ENCODE measurements at regions not wholly inside any gene's neighbourhood (a gene's known extent, or its start where the extent isn't known, plus 50 kb on each side); places are given as distances from the start of the nearest gene placed in this dataset.

DNA sequence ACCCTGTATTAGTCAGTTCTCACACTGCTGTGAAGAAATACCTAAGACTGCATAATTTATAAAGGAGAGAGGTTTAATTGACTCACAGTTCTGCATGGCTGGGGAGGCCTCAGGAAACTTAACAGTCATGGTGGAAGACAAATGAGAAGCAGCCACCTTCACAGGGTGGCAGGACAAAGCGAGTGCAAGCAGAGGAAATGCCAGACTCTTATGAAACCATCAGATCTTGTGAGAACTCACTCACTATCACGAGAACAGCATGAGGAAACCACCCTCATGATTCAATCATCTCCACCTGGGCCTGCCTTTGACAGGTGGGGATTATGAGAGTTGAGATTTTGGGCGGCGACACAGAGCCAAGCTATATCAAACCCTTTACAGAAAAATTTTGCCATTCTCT is 722.4 kb downstream of the RAB28 start:
- no peaks in the 10 kb centered on the region for H3K36me3 ChIP-seq (ENCODE audit: control insufficient read depth in 2 of 2, insufficient read depth in 2 of 2, low read length in 2 of 2)
- no peaks in the 10 kb centered on the region for H3K27me3 ChIP-seq (ENCODE audit: control insufficient read depth in 2 of 2, insufficient read depth in 2 of 2, low read length in 2 of 2)
- no peak overlapping the region for H3K4me3 ChIP-seq (ENCODE audit: low read length in 2 of 2)
- no peaks in the 10 kb centered on the region for H3K9me3 ChIP-seq (ENCODE audit: control insufficient read depth in 2 of 2, low read length in 2 of 2)
- no peak overlapping the region for H3K27ac ChIP-seq (ENCODE audit: low read depth in 2 of 2, low read length in 2 of 2)
- H3K4me1 ChIP-seq (ENCODE audit: control insufficient read depth in 2 of 2, insufficient read depth in 2 of 2, low read length in 2 of 2): no peaks in the 10 kb centered on the region
- H3K9ac ChIP-seq (ENCODE audit: low read depth in 1 of 2, low read length in 2 of 2): no peak overlapping the region

- Histone ChIP-seq H3K9me3 (ENCODE audit: control insufficient read depth in 2 of 2, low read length in 2 of 2) (no peaks in the 10 kb centered on the region), H3K27me3 (ENCODE audit: control insufficient read depth in 2 of 2, insufficient read depth in 2 of 2, low read length in 2 of 2) (no peaks in the 10 kb centered on the region), H3K4me1 (ENCODE audit: control insufficient read depth in 2 of 2, insufficient read depth in 2 of 2, low read length in 2 of 2) (no peaks in the 10 kb centered on the region), H3K9ac (ENCODE audit: low read depth in 1 of 2, low read length in 2 of 2) (no peak overlapping the region), H3K27ac (ENCODE audit: low read depth in 2 of 2, low read length in 2 of 2) (no peak overlapping the region), H3K36me3 (ENCODE audit: control insufficient read depth in 2 of 2, insufficient read depth in 2 of 2, low read length in 2 of 2) (no peaks in the 10 kb centered on the region), H3K4me3 (ENCODE audit: low read length in 2 of 2) (no peak overlapping the region)
These were observed 737.0 kb downstream of the RAB28 start for GRCh38 chr4:12747154-12747553.

DNA sequence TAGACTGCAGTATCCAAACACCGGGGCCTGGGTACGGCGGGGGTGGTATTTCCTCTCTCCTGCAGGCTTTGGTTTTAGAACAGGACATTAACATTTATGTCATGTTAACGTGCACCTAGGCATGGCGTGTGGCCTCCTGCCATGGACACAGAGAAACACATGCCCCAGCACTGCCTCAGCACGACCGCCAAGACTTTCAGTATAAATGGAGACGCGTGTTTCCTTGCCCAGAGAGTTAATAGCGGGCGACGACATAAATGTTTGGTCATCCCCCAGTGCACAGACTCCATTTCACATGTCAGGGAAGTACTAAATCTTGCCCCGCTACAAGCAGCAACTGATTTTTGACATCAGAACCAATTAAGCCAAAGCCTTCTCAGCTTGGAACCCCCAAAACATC is 737.9 kb downstream of the RAB28 start:
- no peak overlapping the region for H3K9ac ChIP-seq (ENCODE audit: low read depth in 1 of 2, low read length in 2 of 2)
- no peaks in the 10 kb centered on the region for H3K27me3 ChIP-seq (ENCODE audit: control insufficient read depth in 2 of 2, insufficient read depth in 2 of 2, low read length in 2 of 2)
- no peak overlapping the region for H3K27ac ChIP-seq (ENCODE audit: low read depth in 2 of 2, low read length in 2 of 2)
- H3K4me3 ChIP-seq (ENCODE audit: low read length in 2 of 2): no peak overlapping the region
- no peaks in the 10 kb centered on the region for H3K36me3 ChIP-seq (ENCODE audit: control insufficient read depth in 2 of 2, insufficient read depth in 2 of 2, low read length in 2 of 2)
- no peaks in the 10 kb centered on the region for H3K9me3 ChIP-seq (ENCODE audit: control insufficient read depth in 2 of 2, low read length in 2 of 2)
- no peaks in the 10 kb centered on the region for H3K4me1 ChIP-seq (ENCODE audit: control insufficient read depth in 2 of 2, insufficient read depth in 2 of 2, low read length in 2 of 2)

DNA sequence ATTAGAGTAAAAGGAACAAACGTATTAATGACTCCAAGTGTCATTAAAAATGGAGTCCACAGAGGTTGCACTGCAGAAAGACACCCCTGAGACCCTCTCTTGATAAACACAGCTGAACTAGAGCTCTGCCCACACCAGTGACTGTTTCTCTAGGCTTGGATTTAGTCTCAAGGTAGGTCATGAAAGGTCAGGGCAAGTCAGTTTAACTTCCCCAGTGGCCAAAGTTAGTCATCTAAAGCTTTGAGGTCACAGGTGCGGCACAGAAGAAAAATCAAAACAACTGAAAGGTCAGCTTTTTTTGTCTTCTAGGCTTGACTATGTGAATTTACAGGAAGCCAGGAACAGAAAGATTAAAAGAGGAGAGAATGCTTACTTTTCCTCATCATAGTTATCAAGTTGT is 749.6 kb downstream of the RAB28 start:
- Histone ChIP-seq H3K4me1 (ENCODE audit: control insufficient read depth in 2 of 2, insufficient read depth in 2 of 2, low read length in 2 of 2) (no peaks in the 10 kb centered on the region), H3K9ac (ENCODE audit: low read depth in 1 of 2, low read length in 2 of 2) (no peak overlapping the region), H3K36me3 (ENCODE audit: control insufficient read depth in 2 of 2, insufficient read depth in 2 of 2, low read length in 2 of 2) (no peaks in the 10 kb centered on the region), H3K27ac (ENCODE audit: low read depth in 2 of 2, low read length in 2 of 2) (no peak overlapping the region), H3K4me3 (ENCODE audit: low read length in 2 of 2) (no peak overlapping the region), H3K27me3 (ENCODE audit: control insufficient read depth in 2 of 2, insufficient read depth in 2 of 2, low read length in 2 of 2) (no peaks in the 10 kb centered on the region), H3K9me3 (ENCODE audit: control insufficient read depth in 2 of 2, low read length in 2 of 2) (no peaks in the 10 kb centered on the region)

- no peaks in the 10 kb centered on the region for H3K36me3 ChIP-seq (ENCODE audit: control insufficient read depth in 2 of 2, insufficient read depth in 2 of 2, low read length in 2 of 2)
- H3K4me3 ChIP-seq (ENCODE audit: low read length in 2 of 2): no peak overlapping the region
- no peaks in the 10 kb centered on the region for H3K9me3 ChIP-seq (ENCODE audit: control insufficient read depth in 2 of 2, low read length in 2 of 2)
- H3K27me3 ChIP-seq (ENCODE audit: control insufficient read depth in 2 of 2, insufficient read depth in 2 of 2, low read length in 2 of 2): no peaks in the 10 kb centered on the region
- H3K4me1 ChIP-seq (ENCODE audit: control insufficient read depth in 2 of 2, insufficient read depth in 2 of 2, low read length in 2 of 2): no peaks in the 10 kb centered on the region
- H3K27ac ChIP-seq (ENCODE audit: low read depth in 2 of 2, low read length in 2 of 2): no peak overlapping the region
- H3K9ac ChIP-seq (ENCODE audit: low read depth in 1 of 2, low read length in 2 of 2): no peak overlapping the region
These were observed 754.8 kb downstream of the RAB28 start for GRCh38 chr4:12729384-12729783.

DNA sequence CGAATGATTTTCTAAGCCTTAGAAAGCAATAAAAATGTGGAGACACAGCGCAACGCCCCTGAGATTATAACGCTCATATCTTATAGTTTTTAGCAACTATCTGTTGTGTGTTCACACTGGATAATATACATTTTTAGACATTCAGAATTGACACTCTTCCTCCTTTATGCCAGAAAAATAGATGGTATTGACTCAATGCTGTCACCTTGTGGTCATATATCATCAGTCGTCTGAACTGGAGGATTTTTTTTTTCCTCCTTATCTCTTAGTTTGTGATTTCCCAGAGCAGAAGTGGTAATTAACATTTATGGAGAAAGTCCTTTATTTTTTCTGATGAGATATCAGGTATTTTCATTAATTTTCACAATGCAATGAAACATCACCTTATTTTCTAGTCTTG is 759.6 kb downstream of the RAB28 start:
- H3K4me1 ChIP-seq (ENCODE audit: control insufficient read depth in 2 of 2, insufficient read depth in 2 of 2, low read length in 2 of 2): no peaks in the 10 kb centered on the region
- H3K27me3 ChIP-seq (ENCODE audit: control insufficient read depth in 2 of 2, insufficient read depth in 2 of 2, low read length in 2 of 2): no peaks in the 10 kb centered on the region
- H3K9me3 ChIP-seq (ENCODE audit: control insufficient read depth in 2 of 2, low read length in 2 of 2): no peaks in the 10 kb centered on the region
- no peak overlapping the region for H3K27ac ChIP-seq (ENCODE audit: low read depth in 2 of 2, low read length in 2 of 2)
- H3K4me3 ChIP-seq (ENCODE audit: low read length in 2 of 2): no peak overlapping the region
- no peak overlapping the region for H3K9ac ChIP-seq (ENCODE audit: low read depth in 1 of 2, low read length in 2 of 2)
- no peaks in the 10 kb centered on the region for H3K36me3 ChIP-seq (ENCODE audit: control insufficient read depth in 2 of 2, insufficient read depth in 2 of 2, low read length in 2 of 2)

DNA sequence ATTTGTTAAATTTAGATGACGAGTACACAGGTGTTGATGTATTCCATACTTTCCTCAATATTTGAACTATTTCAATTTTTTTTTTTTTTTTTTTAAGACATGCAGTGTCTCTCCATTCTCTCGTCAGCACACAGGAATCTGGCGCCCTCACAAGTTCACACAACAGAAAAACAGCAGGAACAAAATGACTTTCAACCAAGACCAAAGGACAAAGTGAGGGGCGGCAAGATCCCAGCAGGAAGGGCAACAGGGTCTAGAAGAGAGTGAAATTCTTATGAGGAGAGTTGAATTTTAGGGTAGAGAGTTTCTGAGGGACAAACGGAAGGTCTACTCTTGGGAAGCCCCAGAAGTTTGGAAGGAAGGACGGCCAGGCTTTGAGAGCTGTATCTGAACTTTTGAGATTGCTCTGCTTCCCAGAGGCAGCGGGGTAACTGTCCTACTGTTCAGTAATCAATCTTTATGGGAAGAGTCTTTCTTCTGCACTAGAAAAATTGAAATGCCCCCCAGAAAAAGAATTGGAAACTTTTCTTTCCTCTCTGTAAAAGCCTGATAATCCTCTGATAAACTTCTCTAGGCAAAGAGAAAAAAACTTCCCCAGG is 760.2 kb downstream of the RAB28 start:
- Histone ChIP-seq H3K9ac (ENCODE audit: low read depth in 1 of 2, low read length in 2 of 2) (no peak overlapping the region), H3K27me3 (ENCODE audit: control insufficient read depth in 2 of 2, insufficient read depth in 2 of 2, low read length in 2 of 2) (no peaks in the 10 kb centered on the region), H3K4me3 (ENCODE audit: low read length in 2 of 2) (no peak overlapping the region), H3K36me3 (ENCODE audit: control insufficient read depth in 2 of 2, insufficient read depth in 2 of 2, low read length in 2 of 2) (no peaks in the 10 kb centered on the region), H3K9me3 (ENCODE audit: control insufficient read depth in 2 of 2, low read length in 2 of 2) (no peaks in the 10 kb centered on the region), H3K4me1 (ENCODE audit: control insufficient read depth in 2 of 2, insufficient read depth in 2 of 2, low read length in 2 of 2) (no peaks in the 10 kb centered on the region), H3K27ac (ENCODE audit: low read depth in 2 of 2, low read length in 2 of 2) (no peak overlapping the region)

- no peaks in the 10 kb centered on the region for H3K9me3 ChIP-seq (ENCODE audit: control insufficient read depth in 2 of 2, low read length in 2 of 2)
- no peaks in the 10 kb centered on the region for H3K36me3 ChIP-seq (ENCODE audit: control insufficient read depth in 2 of 2, insufficient read depth in 2 of 2, low read length in 2 of 2)
- H3K9ac ChIP-seq (ENCODE audit: low read depth in 1 of 2, low read length in 2 of 2): no peak overlapping the region
- H3K27ac ChIP-seq (ENCODE audit: low read depth in 2 of 2, low read length in 2 of 2): no peak overlapping the region
- H3K4me1 ChIP-seq (ENCODE audit: control insufficient read depth in 2 of 2, insufficient read depth in 2 of 2, low read length in 2 of 2): no peaks in the 10 kb centered on the region
- H3K27me3 ChIP-seq (ENCODE audit: control insufficient read depth in 2 of 2, insufficient read depth in 2 of 2, low read length in 2 of 2): no peaks in the 10 kb centered on the region
- no peak overlapping the region for H3K4me3 ChIP-seq (ENCODE audit: low read length in 2 of 2)
These were observed 767.2 kb downstream of the RAB28 start for GRCh38 chr4:12716896-12717295.

- Histone ChIP-seq H3K4me3 (ENCODE audit: low read length in 2 of 2) (no peak overlapping the region), H3K36me3 (ENCODE audit: control insufficient read depth in 2 of 2, insufficient read depth in 2 of 2, low read length in 2 of 2) (no peaks in the 10 kb centered on the region), H3K4me1 (ENCODE audit: control insufficient read depth in 2 of 2, insufficient read depth in 2 of 2, low read length in 2 of 2) (no peaks in the 10 kb centered on the region), H3K9me3 (ENCODE audit: control insufficient read depth in 2 of 2, low read length in 2 of 2) (no peaks in the 10 kb centered on the region), H3K9ac (ENCODE audit: low read depth in 1 of 2, low read length in 2 of 2) (no peak overlapping the region), H3K27ac (ENCODE audit: low read depth in 2 of 2, low read length in 2 of 2) (no peak overlapping the region), H3K27me3 (ENCODE audit: control insufficient read depth in 2 of 2, insufficient read depth in 2 of 2, low read length in 2 of 2) (no peaks in the 10 kb centered on the region)
These were observed 771.3 kb downstream of the RAB28 start for GRCh38 chr4:12712648-12713339.

- Histone ChIP-seq H3K4me1 (ENCODE audit: control insufficient read depth in 2 of 2, insufficient read depth in 2 of 2, low read length in 2 of 2) (no peaks in the 10 kb centered on the region), H3K36me3 (ENCODE audit: control insufficient read depth in 2 of 2, insufficient read depth in 2 of 2, low read length in 2 of 2) (no peaks in the 10 kb centered on the region), H3K9me3 (ENCODE audit: control insufficient read depth in 2 of 2, low read length in 2 of 2) (no peaks in the 10 kb centered on the region), H3K9ac (ENCODE audit: low read depth in 1 of 2, low read length in 2 of 2) (no peak overlapping the region), H3K4me3 (ENCODE audit: low read length in 2 of 2) (no peak overlapping the region), H3K27me3 (ENCODE audit: control insufficient read depth in 2 of 2, insufficient read depth in 2 of 2, low read length in 2 of 2) (no peaks in the 10 kb centered on the region), H3K27ac (ENCODE audit: low read depth in 2 of 2, low read length in 2 of 2) (no peak overlapping the region)
These were observed 776.6 kb downstream of the RAB28 start for GRCh38 chr4:12707381-12708175.
